HUES6 (cell line): ENCODE measurements at regions not wholly inside any gene's neighbourhood (a gene's known extent, or its start where the extent isn't known, plus 50 kb on each side); places are given as distances from the start of the nearest gene placed in this dataset.
A peak's percentile ranks its signal among the peaks of the same experiment; 100 is the strongest.

ENCODE experiments used
- H3K27ac ChIP-seq: 2 replicates; pipeline ENCODE4 v1.7.0; 2013; ENCODE audit warnings: low read depth, mild to moderate bottlenecking, low read length, inconsistent platforms
- H3K27me3 ChIP-seq: 2 replicates; pipeline ENCODE4 v1.6.1; 2013; ENCODE audit warnings: low read length; ENCODE audit not compliant: control insufficient read depth, insufficient read depth
- H3K36me3 ChIP-seq: 2 replicates; pipeline ENCODE4 v1.6.1; 2013; ENCODE audit warnings: low read length; ENCODE audit not compliant: control insufficient read depth, insufficient read depth
- H3K4me1 ChIP-seq: 2 replicates; pipeline ENCODE4 v1.6.1; 2013; ENCODE audit warnings: low read length; ENCODE audit not compliant: control insufficient read depth, insufficient read depth
- H3K4me3 ChIP-seq: 2 replicates; pipeline ENCODE4 v1.5.1; 2013; ENCODE audit warnings: low read depth, low read length
- H3K9ac ChIP-seq: one replicate; pipeline ENCODE4 v1.6.1; 2013; ENCODE audit warnings: mild to moderate bottlenecking, low read length
- H3K9me3 ChIP-seq: 2 replicates; pipeline ENCODE4 v1.6.1; 2013; ENCODE audit warnings: low read depth, low read length; ENCODE audit not compliant: control insufficient read depth, insufficient read depth

- Histone ChIP-seq H3K9me3 (no peaks in the 10 kb centered on the region), H3K36me3 (no peaks in the 10 kb centered on the region), H3K4me3 (no peak overlapping the region), H3K27me3 (peaks cover 13% of the 10 kb centered on the region; the same call in 1 of the 2 replicates), H3K4me1 (peaks cover 28% of the 10 kb centered on the region; the same call in 1 of the 2 replicates), H3K27ac (no peak overlapping the region), H3K9ac (no peak overlapping the region)
Measured at GRCh38 chr10:78802866-78803265, 265.9 kb upstream of the ZMIZ1 start.

GRCh38 chr10:78803710-78804109, 265.1 kb upstream of the ZMIZ1 start:
- H3K4me3 ChIP-seq, result no peak overlapping the region
- peaks cover 13% of the 10 kb centered on the region; the same call in 1 of the 2 replicates for H3K27me3 ChIP-seq
- H3K27ac ChIP-seq, result no peak overlapping the region
- H3K9ac ChIP-seq, result no peak overlapping the region
- no peaks in the 10 kb centered on the region for H3K9me3 ChIP-seq
- H3K4me1 ChIP-seq, result peaks cover 32% of the 10 kb centered on the region; the same call in 1 of the 2 replicates
- no peaks in the 10 kb centered on the region for H3K36me3 ChIP-seq

GRCh38 chr10:78804411-78805032, 264.2 kb upstream of the ZMIZ1 start:
- Histone ChIP-seq H3K27ac (no peak overlapping the region; the same call in 1 of the 2 replicates), H3K9ac (peak overlapping the region; percentile 50), H3K9me3 (no peaks in the 10 kb centered on the region), H3K27me3 (peaks cover 13% of the 10 kb centered on the region; the same call in 1 of the 2 replicates), H3K36me3 (no peaks in the 10 kb centered on the region), H3K4me3 (no peak overlapping the region), H3K4me1 (peaks cover 32% of the 10 kb centered on the region; the same call in 1 of the 2 replicates)

GRCh38 chr10:78805176-78805575, 263.6 kb upstream of the ZMIZ1 start:
- Histone ChIP-seq H3K27ac (no peak overlapping the region; the same call in 1 of the 2 replicates), H3K36me3 (no peaks in the 10 kb centered on the region), H3K9ac (peak overlapping the region; percentile 54), H3K27me3 (peaks cover 8% of the 10 kb centered on the region; the same call in 1 of the 2 replicates), H3K9me3 (no peaks in the 10 kb centered on the region), H3K4me3 (no peak overlapping the region), H3K4me1 (peaks cover 32% of the 10 kb centered on the region; the same call in 1 of the 2 replicates)

- no peaks in the 10 kb centered on the region for H3K36me3 ChIP-seq
- peaks cover 27% of the 10 kb centered on the region; the same call in 1 of the 2 replicates for H3K4me1 ChIP-seq
- H3K27ac ChIP-seq, result no peak overlapping the region
- H3K9ac ChIP-seq, result peak overlapping the region; percentile 42
- H3K27me3 ChIP-seq, result peaks cover 5% of the 10 kb centered on the region; the same call in 1 of the 2 replicates
- H3K9me3 ChIP-seq, result no peaks in the 10 kb centered on the region
- no peak overlapping the region for H3K4me3 ChIP-seq
Measured at GRCh38 chr10:78806681-78807221, 262.0 kb upstream of the ZMIZ1 start.

GRCh38 chr10:78807504-78808203, 261.1 kb upstream of the ZMIZ1 start:
- H3K27ac ChIP-seq, result no peak overlapping the region
- H3K4me3 ChIP-seq, result no peak overlapping the region
- H3K36me3 ChIP-seq, result no peaks in the 10 kb centered on the region
- no peaks in the 10 kb centered on the region for H3K9me3 ChIP-seq
- peak overlapping the region; percentile 31 for H3K9ac ChIP-seq
- peaks cover 25% of the 10 kb centered on the region; the same call in 1 of the 2 replicates for H3K4me1 ChIP-seq
- peaks cover 5% of the 10 kb centered on the region; the same call in 1 of the 2 replicates for H3K27me3 ChIP-seq

- Histone ChIP-seq H3K27me3 (peaks cover 5% of the 10 kb centered on the region; the same call in 1 of the 2 replicates), H3K27ac (no peak overlapping the region), H3K9me3 (no peaks in the 10 kb centered on the region), H3K36me3 (no peaks in the 10 kb centered on the region), H3K9ac (peak overlapping the region; percentile 31), H3K4me3 (no peak overlapping the region), H3K4me1 (peaks cover 25% of the 10 kb centered on the region; the same call in 1 of the 2 replicates)
Measured at GRCh38 chr10:78808286-78808685, 260.5 kb upstream of the ZMIZ1 start.

GRCh38 chr10:78808736-78809367, 259.9 kb upstream of the ZMIZ1 start:
- H3K9me3 ChIP-seq, result no peaks in the 10 kb centered on the region
- no peak overlapping the region for H3K27ac ChIP-seq
- no peak overlapping the region for H3K9ac ChIP-seq
- H3K36me3 ChIP-seq, result no peaks in the 10 kb centered on the region
- H3K4me3 ChIP-seq, result no peak overlapping the region
- H3K27me3 ChIP-seq, result peaks cover 5% of the 10 kb centered on the region; the same call in 1 of the 2 replicates
- H3K4me1 ChIP-seq, result peaks cover 25% of the 10 kb centered on the region; the same call in 1 of the 2 replicates

- H3K27ac ChIP-seq, result no peak overlapping the region
- H3K9me3 ChIP-seq, result no peaks in the 10 kb centered on the region
- H3K4me3 ChIP-seq, result no peak overlapping the region
- no peaks in the 10 kb centered on the region for H3K36me3 ChIP-seq
- H3K9ac ChIP-seq, result no peak overlapping the region
- H3K4me1 ChIP-seq, result peaks cover 19% of the 10 kb centered on the region; the same call in 1 of the 2 replicates
- H3K27me3 ChIP-seq, result peaks cover 5% of the 10 kb centered on the region; the same call in 1 of the 2 replicates
Measured at GRCh38 chr10:78811174-78811573, 257.6 kb upstream of the ZMIZ1 start.

GRCh38 chr10:78812571-78813318, 256.0 kb upstream of the ZMIZ1 start:
- Histone ChIP-seq H3K27ac (no peak overlapping the region), H3K9me3 (no peaks in the 10 kb centered on the region), H3K36me3 (no peaks in the 10 kb centered on the region), H3K27me3 (peaks cover 5% of the 10 kb centered on the region; the same call in 1 of the 2 replicates), H3K4me1 (peaks cover 8% of the 10 kb centered on the region), H3K4me3 (no peak overlapping the region), H3K9ac (no peak overlapping the region)
